SK-N-SH (cell line): ENCODE measurements at regions not wholly inside any gene's neighbourhood (a gene's known extent, or its start where the extent isn't known, plus 50 kb on each side); places are given as distances from the start of the nearest gene placed in this dataset.

Experiments
- CTCF ChIA-PET: fragments of 300-600, 350-600 bp; formaldehyde crosslinking; extraction: SDS; loops from one replicate; lab custom pipeline; 2021; lab: Yijun Ruan, JAX
- POLR2A ChIA-PET: fragments of 350-600 bp; sonication (Branson Sonifier 250); formaldehyde crosslinking; extraction: SDS; loops from one replicate; lab custom pipeline; 2020; ENCODE audit warnings: antibody characterized with exemption, inconsistent platforms; lab: Yijun Ruan, JAX
- DNase-seq: peaks from one replicate; pipeline ENCODE4 v3.0.0; 2012
- H2AFZ ChIP-seq: fragments of 200-600 bp; sonication (generic); 2 replicates; pipeline ENCODE4 v1.8.1; 2016; ENCODE audit warnings: antibody characterized with exemption, mild to moderate bottlenecking, low read depth
- H3F3A ChIP-seq: fragments of 200-600 bp; sonication (generic); replicated peaks from 2 replicates; pipeline ENCODE3; 2016; ENCODE audit warnings: antibody characterized with exemption, mild to moderate bottlenecking; ENCODE audit not compliant: insufficient read depth
- H3K27ac ChIP-seq, 2 experiments: fragments of 200-500 bp in 1 of 2; fragments of 200-600 bp in 1 of 2; sonication (Bioruptor generic) in 1 of 2; sonication (generic), shearing (Covaris generic) in 1 of 2; 2 replicates each; pipeline versions ENCODE4 v1.5.1 to v1.6.1; 2014 to 2016; ENCODE audit warnings: low read depth in 2 of 2, inconsistent platforms in 1 of 2, low read length in 1 of 2, mild to moderate bottlenecking in 1 of 2, mixed read lengths in 1 of 2
- H3K27me3 ChIP-seq: fragments of 200-600 bp; sonication (generic), shearing (Covaris generic); 2 replicates; pipeline ENCODE4 v1.6.1; 2016; ENCODE audit warnings: mixed run types; ENCODE audit not compliant: insufficient read depth
- H3K36me3 ChIP-seq, 2 experiments: fragments of 200-500 bp in 1 of 2; fragments of 200-600 bp in 1 of 2; sonication (Bioruptor generic) in 1 of 2; sonication (generic) in 1 of 2; replicated peaks in 1 of 2; 2 replicates each; pipeline versions ENCODE3 to v1.5.1; 2014 to 2016; ENCODE audit warnings: low read length in 1 of 2, mild to moderate bottlenecking in 1 of 2; ENCODE audit not compliant: insufficient read depth in 2 of 2, control insufficient read depth in 1 of 2
- H3K4me1 ChIP-seq, 2 experiments: fragments of 200-500 bp in 1 of 2; fragments of 200-600 bp in 1 of 2; sonication (Bioruptor generic) in 1 of 2; sonication (generic), shearing (Covaris generic) in 1 of 2; 2 replicates each; pipeline versions ENCODE4 v1.5.1 to v1.6.1; 2014 to 2016; ENCODE audit warnings: low read depth in 1 of 2, low read length in 1 of 2, mixed run types in 1 of 2; ENCODE audit not compliant: insufficient read depth in 2 of 2, control insufficient read depth in 1 of 2
- H3K4me2 ChIP-seq: fragments of 200-600 bp; sonication (generic), shearing (Covaris generic); 2 replicates; pipeline ENCODE4 v1.6.1; 2017; ENCODE audit warnings: mixed run types
- H3K4me3 ChIP-seq, 2 experiments: fragments of 200-500 bp in 1 of 2; fragments of 200-600 bp in 1 of 2; sonication (Bioruptor generic) in 1 of 2; sonication (generic), shearing (Covaris generic) in 1 of 2; 2 replicates each; pipeline versions ENCODE4 v1.5.1 to v1.8.1; 2014 to 2016; ENCODE audit warnings: low read depth in 2 of 2, inconsistent platforms in 1 of 2, low read length in 1 of 2, mild to moderate bottlenecking in 1 of 2, mixed read lengths in 1 of 2, moderate library complexity in 1 of 2
- H3K79me2 ChIP-seq: fragments of 200-600 bp; sonication (generic); 2 replicates; pipeline ENCODE4 v1.8.1; 2017; ENCODE audit warnings: mild to moderate bottlenecking; ENCODE audit not compliant: insufficient read depth
- H3K9ac ChIP-seq: fragments of 200-600 bp; sonication (generic); 2 replicates; pipeline ENCODE4 v1.6.1; 2017; ENCODE audit warnings: mixed run types
- H3K9me2 ChIP-seq: fragments of 200-600 bp; sonication (generic); 2 replicates; pipeline ENCODE4 v1.6.1; 2017; ENCODE audit warnings: mixed run types
- H3K9me3 ChIP-seq: fragments of 200-600 bp; sonication (generic); 2 replicates; pipeline ENCODE4 v1.6.1; 2017; ENCODE audit warnings: mixed run types, mild to moderate bottlenecking, moderate library complexity
- H4K20me1 ChIP-seq: fragments of 200-600 bp; sonication (generic); 2 replicates; pipeline ENCODE4 v1.6.1; 2017; ENCODE audit warnings: mild to moderate bottlenecking, mixed run types; ENCODE audit not compliant: insufficient read depth
- CTCF ChIP-seq: fragments of 200-600 bp; sonication (generic); IDR thresholded peaks from 2 replicates; pipeline ENCODE4 v1.6.1; 2017; ENCODE audit warnings: antibody characterized with exemption, mild to moderate bottlenecking, moderate library complexity
- ELF1 ChIP-seq: IDR thresholded peaks from 2 replicates; pipeline ENCODE4 v1.4.0; 2012
- EP300 ChIP-seq, 2 experiments: IDR thresholded peaks; 2 replicates each; pipeline versions ENCODE4 v1.4.0 to v1.6.1; 2012; ENCODE audit warnings: borderline replicate concordance in 1 of 2, low read depth in 1 of 2, low read length in 1 of 2
- FOSL2 ChIP-seq: IDR thresholded peaks from 2 replicates; pipeline ENCODE4 v1.4.0; 2012; ENCODE audit warnings: low read depth, mild to moderate bottlenecking, moderate library complexity, borderline replicate concordance
- FOXM1 ChIP-seq: IDR thresholded peaks from 2 replicates; pipeline ENCODE4 v1.4.0; 2012; ENCODE audit warnings: low read depth, mild to moderate bottlenecking
- JUND ChIP-seq: IDR thresholded peaks from 2 replicates; pipeline ENCODE4 v1.4.0; 2012
- MEF2A ChIP-seq: IDR thresholded peaks from 2 replicates; pipeline ENCODE4 v1.4.0; 2012; ENCODE audit warnings: low read depth, borderline replicate concordance
- NFIC ChIP-seq: IDR thresholded peaks from 2 replicates; pipeline ENCODE4 v1.4.0; 2012; ENCODE audit warnings: borderline replicate concordance
- PBX3 ChIP-seq: IDR thresholded peaks from 2 replicates; pipeline ENCODE4; 2012
- POLR2AphosphoS5 ChIP-seq: IDR thresholded peaks from 2 replicates; pipeline ENCODE4 v1.6.1; 2012; ENCODE audit warnings: low read depth, low read length
- SMC3 ChIP-seq: IDR thresholded peaks from 2 replicates; pipeline ENCODE4 v1.6.1; 2012; ENCODE audit warnings: low read depth, low read length, improper control_type of control experiment
- TAF1 ChIP-seq: IDR thresholded peaks from 2 replicates; pipeline ENCODE4 v1.6.1; 2012; ENCODE audit warnings: low read depth, mild to moderate bottlenecking, low read length, moderate library complexity, borderline replicate concordance
- TCF12 ChIP-seq: IDR thresholded peaks from 2 replicates; pipeline ENCODE4 v1.4.0; 2012
- TEAD4 ChIP-seq: IDR thresholded peaks from 2 replicates; pipeline ENCODE4 v1.4.0; 2012; ENCODE audit warnings: mild to moderate bottlenecking, borderline replicate concordance; ENCODE audit not compliant: insufficient read depth
- ZBTB33 ChIP-seq: IDR thresholded peaks from 2 replicates; pipeline ENCODE4 v1.4.0; 2012; ENCODE audit warnings: low read depth, borderline replicate concordance
- WGBS: methylation state at CpG from one replicate; pipeline ENCODE4 v1.1.6; 2017; ENCODE audit warnings: low lambda C conversion rate; 5-methylcytosine and 5-hydroxymethylcytosine counted together

GRCh38 chr4:130393642-130394041 is 1297.7 kb downstream of the C4orf33 start:
- peaks cover 29% of the 10 kb centered on the region for H3F3A ChIP-seq
- no peaks in the 10 kb centered on the region for H3K9me2 ChIP-seq
- H3K4me1 ChIP-seq, result peaks cover 0 to 9% of the 10 kb centered on the region in 2 experiments; a peak in 1 of 4 replicates
- H3K79me2 ChIP-seq, result no peaks in the 10 kb centered on the region
- WGBS, result 33% methylated on average over 3 of the region's 3 CpGs
- no peaks in the 10 kb centered on the region for H3K9me3 ChIP-seq
- no peaks in the 10 kb centered on the region for H3K27me3 ChIP-seq
- no peak for DNase-seq
- no peaks in the 10 kb centered on the region for H3K36me3 ChIP-seq
- H4K20me1 ChIP-seq, result no peaks in the 10 kb centered on the region
- ChIA-PET POLR2A (no interaction called here), CTCF (no interaction called here)
- no peak overlapping the region for H2AFZ ChIP-seq
- H3K4me3 ChIP-seq, result no peak overlapping the region
- no peak overlapping the region for H3K9ac ChIP-seq
- H3K27ac ChIP-seq, result no peak overlapping the region
- no peak overlapping the region for H3K4me2 ChIP-seq
- TF ChIP-seq FOXM1 (no peak), EP300 (IDR thresholded peaks at IDR 0.05; ENCODE audit: borderline replicate concordance in 1 of 2, low read depth in 1 of 2, low read length in 1 of 2) (no peak), POLR2AphosphoS5 (no peak), TEAD4 (no peak), PBX3 (no peak), NFIC (peak; percentile 25; the same call in 1 of the 2 replicates), ZBTB33 (no peak)

GRCh38 chr4:130395871-130396270 is 1299.9 kb downstream of the C4orf33 start:
- Histone ChIP-seq H3K4me3 (no peak overlapping the region), H3K9ac (no peak overlapping the region), H3K36me3 (no peaks in the 10 kb centered on the region), H3K79me2 (no peaks in the 10 kb centered on the region), H3K4me2 (no peak overlapping the region), H3F3A (peaks cover 29% of the 10 kb centered on the region), H3K27ac (peak overlapping the region; percentile 17 to 54; a peak in 3 of 4 replicates), H3K9me3 (no peaks in the 10 kb centered on the region), H3K27me3 (no peaks in the 10 kb centered on the region), H3K4me1 (peaks cover 0 to 9% of the 10 kb centered on the region in 2 experiments; a peak in 1 of 4 replicates), H2AFZ (no peak overlapping the region), H3K9me2 (no peaks in the 10 kb centered on the region), H4K20me1 (no peaks in the 10 kb centered on the region)
- CTCF ChIA-PET, result interaction anchor here (1.4 kb wide), 1 partner anchor 9 kb away, joined by 4 read pairs; no protein-coding TSS in a partner anchor
- no peak for DNase-seq
- TF ChIP-seq JUND, result peak; percentile 72
- TF ChIP-seq CTCF, result no peak
- no peak for TF ChIP-seq SMC3
- peak; percentile 30; the same call in 1 of the 2 replicates for TF ChIP-seq POLR2AphosphoS5
- TF ChIP-seq NFIC, result peak; percentile 54; the same call in 1 of the 2 replicates
- peak; percentile 83 for TF ChIP-seq PBX3
- peak; percentile 83 for TF ChIP-seq FOSL2
- TF ChIP-seq EP300 (IDR thresholded peaks at IDR 0.05; ENCODE audit: borderline replicate concordance in 1 of 2, low read depth in 1 of 2, low read length in 1 of 2), result peak; percentile 31 to 81; a peak in 2 of 4 replicates
- TF ChIP-seq MEF2A, result 0 out of 2 replicates have a peak, but pooled peaks have one; percentile 35
- no peak for TF ChIP-seq ELF1
- peak; percentile 77 for TF ChIP-seq TCF12
- no peak for TF ChIP-seq TAF1
- TF ChIP-seq TEAD4, result peak; percentile 70; the same call in 1 of the 2 replicates
- 5% methylated on average over 2 of the region's 2 CpGs for WGBS
- POLR2A ChIA-PET, result no interaction called here
